Sigmoid colon (tissue), 6 donors: ENCODE measurements at regions not wholly inside any gene's neighbourhood (a gene's known extent, or its start where the extent isn't known, plus 50 kb on each side); places are given as distances from the start of the nearest gene placed in this dataset.
"Not testable (repeated sequence)": the region's sequence is repeated elsewhere in the genome, so short reads cannot be mapped to it uniquely, and the experiment has no call there.

Experiments
- DNase-seq: peaks from one replicate; pipeline ENCODE4 v3.0.0-alpha.2; 2019
- H3K27ac ChIP-seq, 4 donors: fragments of 200-600 bp; sonication (generic); one replicate each; pipeline ENCODE4 v1.5.1; 2016 to 2019; ENCODE audit warnings: mild to moderate bottlenecking in 1 of 4
- H3K27me3 ChIP-seq, 3 donors: fragments of 200-600 bp; sonication (generic); one replicate each; pipeline ENCODE4 v1.5.1; 2019; ENCODE audit warnings: mild to moderate bottlenecking in 1 of 3
- H3K36me3 ChIP-seq, 4 donors: fragments of 200-600 bp; sonication (generic); one replicate each; pipeline ENCODE4 v1.5.1; 2016 to 2019
- H3K4me1 ChIP-seq, 4 donors: fragments of 200-600 bp; sonication (generic); one replicate each; pipeline ENCODE4 v1.5.1; 2017 to 2019
- H3K4me3 ChIP-seq, 4 donors: fragments of 200-600 bp; sonication (generic); one replicate each; pipeline ENCODE4 v1.5.1; 2017 to 2019; ENCODE audit warnings: mild to moderate bottlenecking in 2 of 4, moderate library complexity in 1 of 4
- H3K9me3 ChIP-seq, 4 donors: fragments of 200-600 bp in 3 of 4; sonication (generic) in 3 of 4; one replicate each; pipeline versions ENCODE4 v1.5.1 to v1.6.1; 2013 to 2019
- EP300 ChIP-seq, 4 donors: sonication (generic); formaldehyde crosslinking; IDR thresholded peaks; one replicate each; pipeline ENCODE4 v1.6.1; 2017; ENCODE audit warnings: antibody characterized with exemption in 4 of 4
- POLR2A ChIP-seq, 2 donors: fragments of 450-650 bp; IDR thresholded peaks; one replicate each; pipeline ENCODE4 v1.6.1; 2016; ENCODE audit warnings: antibody characterized with exemption in 2 of 2, mild to moderate bottlenecking in 2 of 2, moderate library complexity in 2 of 2
- POLR2AphosphoS5 ChIP-seq, 4 donors: sonication (generic); formaldehyde crosslinking; IDR thresholded peaks; one replicate each; pipeline ENCODE4 v1.6.1; 2017; ENCODE audit warnings: antibody characterized with exemption in 4 of 4
- WGBS, 2 donors: extraction: QIAGEN DNeasy Blood & Tissue Kit; methylation state at CpG; one replicate each; pipeline ENCODE4 v1.1.7; 2013; 5-methylcytosine and 5-hydroxymethylcytosine counted together
- intact Hi-C: fragments of 100-400 bp; cut with DNase I; formaldehyde crosslinking; loops from one replicate; pipeline ENCODE4 v1.15.1; 2023
- TF ChIP-seq, protein P1 (sequence below), 4 experiments: fragments of 450-650 bp in 3 of 4; fragments of 200-600 bp in 1 of 4; IDR thresholded peaks; one replicate each; pipeline ENCODE4 v1.5.1; 2016 to 2019; ENCODE audit warnings: antibody characterized with exemption in 4 of 4, mild to moderate bottlenecking in 3 of 4, moderate library complexity in 2 of 4
- donor health status: healthy with polysubstance abuse.
- donor health status: healthy.

DNA sequence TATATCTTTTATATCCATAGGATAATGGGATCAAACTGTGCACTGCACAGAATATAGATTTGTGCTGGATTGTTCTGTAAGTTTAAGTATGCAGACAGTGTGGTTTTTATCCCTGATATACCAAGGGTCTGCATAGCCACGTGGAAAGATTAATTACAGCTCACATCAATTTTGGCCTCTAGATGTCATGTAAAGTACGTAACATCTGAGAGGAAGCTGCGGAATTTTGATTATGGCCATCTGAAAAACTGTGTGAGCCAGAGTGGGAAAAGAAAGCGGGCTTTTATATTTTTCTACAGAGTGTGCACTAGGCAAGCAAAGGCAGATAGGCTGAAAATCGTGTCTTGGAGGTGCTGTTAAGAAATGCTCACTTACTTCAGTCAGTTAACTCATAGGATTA is 562.7 kb downstream of the GBE1 start:
- Histone ChIP-seq H3K4me3 (no peak overlapping the region), H3K4me1 (no peaks in the 10 kb centered on the region), H3K27me3 (no peaks in the 10 kb centered on the region), H3K36me3 (no peaks in the 10 kb centered on the region), H3K9me3 (no peaks in the 10 kb centered on the region), H3K27ac (no peak overlapping the region)
- DNase-seq = no peak
- 65 to 68% methylated on average over 5 of the region's 5 CpGs for WGBS, 2 donors
- TF ChIP-seq EP300 (IDR thresholded peaks at IDR 0.05) (no peak), POLR2A (IDR thresholded peaks at IDR 0.05) (no peak), POLR2AphosphoS5 (IDR thresholded peaks at IDR 0.05) (no peak)
- TF ChIP-seq, protein P1, sequence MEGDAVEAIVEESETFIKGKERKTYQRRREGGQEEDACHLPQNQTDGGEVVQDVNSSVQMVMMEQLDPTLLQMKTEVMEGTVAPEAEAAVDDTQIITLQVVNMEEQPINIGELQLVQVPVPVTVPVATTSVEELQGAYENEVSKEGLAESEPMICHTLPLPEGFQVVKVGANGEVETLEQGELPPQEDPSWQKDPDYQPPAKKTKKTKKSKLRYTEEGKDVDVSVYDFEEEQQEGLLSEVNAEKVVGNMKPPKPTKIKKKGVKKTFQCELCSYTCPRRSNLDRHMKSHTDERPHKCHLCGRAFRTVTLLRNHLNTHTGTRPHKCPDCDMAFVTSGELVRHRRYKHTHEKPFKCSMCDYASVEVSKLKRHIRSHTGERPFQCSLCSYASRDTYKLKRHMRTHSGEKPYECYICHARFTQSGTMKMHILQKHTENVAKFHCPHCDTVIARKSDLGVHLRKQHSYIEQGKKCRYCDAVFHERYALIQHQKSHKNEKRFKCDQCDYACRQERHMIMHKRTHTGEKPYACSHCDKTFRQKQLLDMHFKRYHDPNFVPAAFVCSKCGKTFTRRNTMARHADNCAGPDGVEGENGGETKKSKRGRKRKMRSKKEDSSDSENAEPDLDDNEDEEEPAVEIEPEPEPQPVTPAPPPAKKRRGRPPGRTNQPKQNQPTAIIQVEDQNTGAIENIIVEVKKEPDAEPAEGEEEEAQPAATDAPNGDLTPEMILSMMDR (IDR thresholded peaks at IDR 0.05) = no peak
- intact Hi-C loops = no loop called here

DNA sequence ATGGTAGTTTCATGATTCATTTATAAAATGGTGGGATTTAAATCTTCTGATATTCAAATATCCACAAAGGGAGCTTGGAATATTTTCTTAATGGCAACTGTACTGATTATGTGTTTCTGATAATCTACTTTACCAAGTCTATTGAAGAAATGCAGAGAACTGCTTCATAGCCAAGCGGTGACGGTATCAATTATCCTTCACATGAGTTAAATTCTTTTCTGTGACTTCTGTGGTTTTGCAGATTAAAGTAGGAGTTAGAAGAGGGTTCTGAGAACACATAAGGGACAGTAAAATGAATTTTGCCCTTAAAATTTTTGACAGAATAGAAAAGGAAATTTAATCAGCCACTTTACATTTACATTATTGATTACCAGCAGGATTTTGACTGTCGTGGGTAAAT is 563.2 kb downstream of the GBE1 start:
- Histone ChIP-seq H3K4me3 (no peak overlapping the region), H3K9me3 (no peaks in the 10 kb centered on the region), H3K27ac (no peak overlapping the region), H3K36me3 (no peaks in the 10 kb centered on the region), H3K27me3 (no peaks in the 10 kb centered on the region), H3K4me1 (no peaks in the 10 kb centered on the region)
- no peak for DNase-seq
- intact Hi-C loops = no loop called here
- 81 to 88% methylated on average over 3 of the region's 3 CpGs for WGBS, 2 donors
- no peak for TF ChIP-seq EP300 (IDR thresholded peaks at IDR 0.05)
- TF ChIP-seq POLR2A (IDR thresholded peaks at IDR 0.05) = no peak

GRCh38 chr3:81197386-81197785 is 564.1 kb downstream of the GBE1 start:
- TF ChIP-seq, protein P1 (IDR thresholded peaks at IDR 0.05) = no peak
- H3K27me3 ChIP-seq = no peaks in the 10 kb centered on the region
- no peak overlapping the region for H3K27ac ChIP-seq
- no peak for DNase-seq
- no peaks in the 10 kb centered on the region for H3K4me1 ChIP-seq
- intact Hi-C loops = no loop called here
- no peaks in the 10 kb centered on the region for H3K9me3 ChIP-seq
- no peak overlapping the region for H3K4me3 ChIP-seq
- no peaks in the 10 kb centered on the region for H3K36me3 ChIP-seq
- 84 to 87% methylated on average over 3 of the region's 3 CpGs for WGBS, 2 donors

- intact Hi-C loops = no loop called here
- no peaks in the 10 kb centered on the region for H3K9me3 ChIP-seq
- TF ChIP-seq, protein P1 (IDR thresholded peaks at IDR 0.05) = no peak
- TF ChIP-seq POLR2A (IDR thresholded peaks at IDR 0.05) (no peak), POLR2AphosphoS5 (IDR thresholded peaks at IDR 0.05) (no peak), EP300 (IDR thresholded peaks at IDR 0.05) (no peak)
- no peak for DNase-seq
- H3K36me3 ChIP-seq = no peaks in the 10 kb centered on the region
- H3K27me3 ChIP-seq = no peaks in the 10 kb centered on the region
- no peaks in the 10 kb centered on the region for H3K4me1 ChIP-seq
- no peak overlapping the region for H3K27ac ChIP-seq
- WGBS, 2 donors = 87 to 92% methylated on average over 1 of the region's 1 CpG
- no peak overlapping the region for H3K4me3 ChIP-seq
Measured at GRCh38 chr3:81195478-81195877, 566.0 kb downstream of the GBE1 start.

GRCh38 chr3:81186412-81186811 is 575.0 kb downstream of the GBE1 start:
- Histone ChIP-seq H3K9me3 (no peaks in the 10 kb centered on the region), H3K4me3 (no peak overlapping the region), H3K27me3 (no peaks in the 10 kb centered on the region), H3K4me1 (no peaks in the 10 kb centered on the region), H3K27ac (no peak overlapping the region), H3K36me3 (no peaks in the 10 kb centered on the region)
- DNase-seq = no peak
- intact Hi-C loops = no loop called here
- TF ChIP-seq POLR2A (IDR thresholded peaks at IDR 0.05) (no peak), POLR2AphosphoS5 (IDR thresholded peaks at IDR 0.05) (no peak), EP300 (IDR thresholded peaks at IDR 0.05) (no peak)
- TF ChIP-seq, protein P1 (IDR thresholded peaks at IDR 0.05) = no peak

DNA sequence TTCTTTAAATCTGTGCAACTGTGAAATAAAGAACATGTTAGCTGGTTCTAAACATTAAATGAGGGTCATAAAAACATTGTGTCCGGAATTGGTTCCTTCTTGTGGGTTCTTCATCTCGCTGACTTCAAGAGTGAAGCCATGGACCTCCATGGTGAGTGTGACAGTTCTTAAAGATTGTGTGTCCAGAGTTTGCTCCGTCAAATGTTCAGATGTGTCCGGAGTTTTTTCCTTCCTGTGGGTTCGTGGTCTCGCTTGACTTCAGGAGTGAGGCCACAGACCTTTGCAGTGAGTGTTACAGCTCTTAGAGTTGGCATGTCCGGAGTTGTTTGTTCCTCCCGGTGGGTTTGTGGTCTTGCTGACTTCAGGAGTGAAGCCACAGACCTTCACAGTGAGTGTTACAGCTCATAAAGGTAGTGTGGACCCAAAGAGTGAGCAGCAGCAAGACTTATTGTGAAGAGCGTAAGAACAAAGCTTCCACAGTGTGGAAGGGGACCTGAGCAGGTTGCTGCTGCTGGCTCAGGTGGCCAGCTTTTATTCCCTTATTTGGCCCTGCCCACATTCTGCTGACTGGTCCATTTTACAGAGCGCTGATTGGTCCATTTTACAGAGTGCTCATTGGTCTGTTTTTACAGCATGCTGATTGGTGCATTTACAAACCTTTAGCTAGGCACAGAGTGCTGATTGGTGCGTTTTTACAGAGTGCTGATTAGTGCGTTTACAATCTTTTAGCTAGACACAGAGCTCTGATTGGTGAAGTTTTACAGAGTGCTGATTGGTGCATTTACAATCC is 579.2 kb downstream of the GBE1 start:
- 80 to 83% methylated on average over 12 of the region's 12 CpGs for WGBS, 2 donors

More for the DNA sequence above, 579.2 kb downstream of the GBE1 start:
- H3K36me3 ChIP-seq, intact Hi-C loops, DNase-seq, H3K4me1 ChIP-seq, H3K4me3 ChIP-seq, H3K27ac ChIP-seq, H3K9me3 ChIP-seq, H3K27me3 ChIP-seq: not testable (repeated sequence)
